Cardiac muscle cell (in vitro differentiated cells and primary cell): ENCODE measurements at regions not wholly inside any gene's neighbourhood (a gene's known extent, or its start where the extent isn't known, plus 50 kb on each side); places are given as distances from the start of the nearest gene placed in this dataset.

Source experiments
- DNase-seq, 2 donors: peaks; one replicate each; pipeline versions ENCODE4 v3.0.0 to v3.0.0-alpha.2; 2010 to 2017; ENCODE audit warnings: low read depth in 1 of 2, low spot score in 1 of 2
- H3K27ac ChIP-seq: fragments of 200-600 bp; sonication (generic); 2 replicates; pipeline ENCODE4 v1.5.1; 2016
- H3K27me3 ChIP-seq: fragments of 200-600 bp; sonication (generic); 2 replicates; pipeline ENCODE4 v1.6.0; 2016; ENCODE audit warnings: control low read depth
- H3K36me3 ChIP-seq: fragments of 200-600 bp; sonication (generic); 2 replicates; pipeline ENCODE4 v1.5.1; 2016; ENCODE audit warnings: control low read depth
- H3K4me1 ChIP-seq: fragments of 200-600 bp; sonication (generic); 2 replicates; pipeline ENCODE4 v1.8.1; 2017; ENCODE audit warnings: low read depth, mild to moderate bottlenecking, mixed run types
- H3K4me3 ChIP-seq: fragments of 200-600 bp; sonication (generic); 2 replicates; pipeline ENCODE4 v1.5.1; 2016; ENCODE audit warnings: mild to moderate bottlenecking
- H3K9me3 ChIP-seq: fragments of 200-600 bp; sonication (generic); 2 replicates; pipeline ENCODE4 v1.5.1; 2017; ENCODE audit warnings: low read depth, mild to moderate bottlenecking, control low read depth
- TF ChIP-seq, protein P1 (sequence below): IDR thresholded peaks from 2 replicates; pipeline ENCODE4 v1.5.1; 2012; ENCODE audit warnings: low read depth, mild to moderate bottlenecking, low read length

DNA sequence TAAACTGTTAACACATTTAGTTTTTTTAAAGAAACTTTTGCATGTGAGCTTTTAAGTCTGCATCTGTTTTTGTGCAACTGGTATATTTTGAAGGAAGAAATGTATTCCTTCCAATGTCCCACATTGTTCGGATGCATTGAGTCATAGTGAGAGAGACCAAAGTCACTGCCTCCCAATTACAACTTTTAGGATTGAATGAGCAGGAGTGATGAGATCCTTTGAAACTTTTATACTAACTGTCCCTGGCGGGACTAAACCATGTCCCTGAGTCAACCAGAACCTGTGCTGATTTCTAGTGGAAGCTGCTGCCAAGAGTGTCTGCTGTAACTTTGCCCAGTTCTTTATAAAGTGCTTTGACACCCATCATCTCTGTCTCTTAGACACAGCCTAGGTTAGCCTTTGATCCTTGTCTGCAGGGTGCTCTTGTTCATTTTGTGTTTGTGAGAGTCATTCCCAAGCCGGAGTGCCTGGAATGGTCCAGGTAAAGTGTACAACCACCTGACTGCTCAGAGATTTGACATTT is 122.7 kb downstream of the ZNF518B start:
- no peaks in the 10 kb centered on the region for H3K36me3 ChIP-seq
- no peaks in the 10 kb centered on the region for H3K4me1 ChIP-seq
- H3K27ac ChIP-seq: no peak overlapping the region
- H3K9me3 ChIP-seq: no peaks in the 10 kb centered on the region
- H3K4me3 ChIP-seq: no peak overlapping the region
- no peak for DNase-seq
- TF ChIP-seq, protein P1, sequence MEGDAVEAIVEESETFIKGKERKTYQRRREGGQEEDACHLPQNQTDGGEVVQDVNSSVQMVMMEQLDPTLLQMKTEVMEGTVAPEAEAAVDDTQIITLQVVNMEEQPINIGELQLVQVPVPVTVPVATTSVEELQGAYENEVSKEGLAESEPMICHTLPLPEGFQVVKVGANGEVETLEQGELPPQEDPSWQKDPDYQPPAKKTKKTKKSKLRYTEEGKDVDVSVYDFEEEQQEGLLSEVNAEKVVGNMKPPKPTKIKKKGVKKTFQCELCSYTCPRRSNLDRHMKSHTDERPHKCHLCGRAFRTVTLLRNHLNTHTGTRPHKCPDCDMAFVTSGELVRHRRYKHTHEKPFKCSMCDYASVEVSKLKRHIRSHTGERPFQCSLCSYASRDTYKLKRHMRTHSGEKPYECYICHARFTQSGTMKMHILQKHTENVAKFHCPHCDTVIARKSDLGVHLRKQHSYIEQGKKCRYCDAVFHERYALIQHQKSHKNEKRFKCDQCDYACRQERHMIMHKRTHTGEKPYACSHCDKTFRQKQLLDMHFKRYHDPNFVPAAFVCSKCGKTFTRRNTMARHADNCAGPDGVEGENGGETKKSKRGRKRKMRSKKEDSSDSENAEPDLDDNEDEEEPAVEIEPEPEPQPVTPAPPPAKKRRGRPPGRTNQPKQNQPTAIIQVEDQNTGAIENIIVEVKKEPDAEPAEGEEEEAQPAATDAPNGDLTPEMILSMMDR: no peak
- H3K27me3 ChIP-seq: no peaks in the 10 kb centered on the region

DNA sequence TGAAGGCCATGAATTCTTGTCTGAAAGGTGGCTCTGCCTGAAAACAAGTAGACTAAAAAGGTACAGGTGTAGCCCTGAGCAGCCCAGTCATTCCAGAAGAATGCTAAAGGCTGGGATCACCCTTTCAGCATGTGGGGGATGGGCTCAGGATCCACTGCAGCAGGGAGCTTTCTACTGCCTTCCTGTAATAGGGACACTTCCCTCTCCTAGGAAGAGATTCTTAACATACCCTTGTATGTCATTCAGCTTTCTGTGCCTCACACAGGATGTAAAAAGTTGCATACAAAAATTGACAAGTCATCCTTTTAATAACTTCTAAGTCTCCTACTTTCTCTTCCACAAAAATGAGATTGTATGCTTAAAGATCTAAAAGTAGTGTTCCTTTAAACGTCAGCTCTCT is 123.3 kb downstream of the ZNF518B start:
- H3K4me1 ChIP-seq: no peaks in the 10 kb centered on the region
- no peak overlapping the region for H3K27ac ChIP-seq
- no peaks in the 10 kb centered on the region for H3K27me3 ChIP-seq
- H3K9me3 ChIP-seq: no peaks in the 10 kb centered on the region
- DNase-seq: no peak
- TF ChIP-seq, protein P1: no peak
- no peaks in the 10 kb centered on the region for H3K36me3 ChIP-seq
- no peak overlapping the region for H3K4me3 ChIP-seq

DNA sequence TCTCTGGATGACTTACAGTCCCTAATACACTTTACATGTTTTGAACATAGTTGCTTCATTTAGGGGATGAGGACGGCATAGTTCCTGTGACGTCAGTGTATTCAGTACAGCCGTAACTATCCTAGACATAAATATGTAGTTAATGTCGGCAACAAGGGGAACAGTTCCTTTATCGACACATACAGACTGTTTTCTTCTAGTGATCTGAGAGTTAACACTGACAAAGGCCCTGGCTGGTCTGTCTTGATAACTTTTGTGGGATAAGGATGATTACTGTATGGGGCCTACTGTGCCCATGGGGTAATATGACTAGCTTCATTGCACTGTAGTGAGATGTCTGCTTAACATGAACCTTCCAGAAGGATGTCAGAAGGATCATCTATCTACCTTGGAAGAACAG is 131.2 kb downstream of the ZNF518B start:
- H3K4me1 ChIP-seq: no peaks in the 10 kb centered on the region
- no peak overlapping the region for H3K4me3 ChIP-seq
- no peak overlapping the region for H3K27ac ChIP-seq
- TF ChIP-seq, protein P1: no peak
- no peaks in the 10 kb centered on the region for H3K27me3 ChIP-seq
- no peak for DNase-seq
- no peaks in the 10 kb centered on the region for H3K36me3 ChIP-seq
- no peaks in the 10 kb centered on the region for H3K9me3 ChIP-seq

DNA sequence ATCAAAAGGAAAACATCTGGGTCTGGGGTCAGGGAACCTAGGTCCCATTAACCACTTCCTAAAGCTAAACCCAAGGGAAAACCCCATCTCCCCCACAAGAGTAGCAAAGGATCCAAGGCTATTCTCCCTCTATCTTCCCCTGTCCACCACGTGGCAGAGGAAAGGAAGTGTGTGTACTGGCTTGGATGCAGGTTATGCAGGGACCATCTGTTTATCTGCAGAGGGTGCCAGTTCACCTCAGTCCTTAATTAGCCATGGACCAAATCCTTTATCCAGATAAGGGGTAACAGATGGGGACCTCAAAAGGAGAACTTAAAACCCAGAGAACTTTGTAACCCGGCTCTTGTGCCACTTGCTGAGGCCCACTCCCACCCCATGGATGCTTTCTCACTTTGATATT is 135.3 kb downstream of the ZNF518B start:
- Histone ChIP-seq H3K4me1 (peaks cover 9% of the 10 kb centered on the region), H3K9me3 (no peaks in the 10 kb centered on the region), H3K27ac (no peak overlapping the region), H3K27me3 (no peaks in the 10 kb centered on the region), H3K36me3 (no peaks in the 10 kb centered on the region), H3K4me3 (no peak overlapping the region)
- TF ChIP-seq, protein P1: no peak
- no peak for DNase-seq

DNA sequence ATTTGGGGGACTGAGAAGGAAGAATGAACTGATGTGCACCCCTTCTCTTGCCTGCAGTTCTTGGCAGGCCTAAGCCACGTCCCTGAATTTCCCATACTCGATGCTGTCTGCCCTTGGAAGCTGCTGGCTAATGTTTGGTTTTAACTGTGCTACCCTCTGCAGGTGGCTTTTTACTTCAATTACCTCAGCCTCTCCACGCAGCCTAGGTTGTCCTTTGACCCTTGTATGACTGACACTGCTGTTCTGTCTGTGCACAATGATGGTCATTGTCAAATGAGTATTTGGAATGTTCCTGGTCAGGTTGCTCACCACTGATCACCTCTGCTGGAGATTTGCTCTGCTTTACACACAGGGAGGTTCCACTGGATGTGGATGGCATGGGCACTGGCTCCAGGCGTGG is 137.1 kb downstream of the ZNF518B start:
- Histone ChIP-seq H3K27ac (no peak overlapping the region), H3K4me3 (no peak overlapping the region), H3K9me3 (no peaks in the 10 kb centered on the region), H3K4me1 (peaks cover 9% of the 10 kb centered on the region), H3K36me3 (no peaks in the 10 kb centered on the region), H3K27me3 (no peaks in the 10 kb centered on the region)
- TF ChIP-seq, protein P1: no peak
- no peak for DNase-seq

DNA sequence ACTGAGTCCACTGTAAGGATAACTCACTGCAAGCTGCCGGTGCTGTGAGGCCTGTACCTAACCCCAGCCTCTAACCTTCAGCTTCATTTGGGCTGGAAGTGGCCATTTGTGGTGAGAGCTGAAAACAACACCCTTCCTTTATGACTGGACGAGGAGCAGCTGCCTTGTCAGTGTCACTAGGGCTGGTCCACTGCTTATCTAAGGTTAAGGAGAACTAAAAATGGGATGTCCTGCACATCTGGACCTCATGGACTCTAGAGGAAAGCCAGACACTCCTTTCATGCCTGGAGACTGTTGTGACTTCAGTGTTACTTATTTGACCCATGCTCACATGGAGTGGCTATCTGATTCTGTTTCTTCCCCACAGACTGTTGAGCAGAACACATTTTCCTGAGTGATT is 139.9 kb downstream of the ZNF518B start:
- H3K36me3 ChIP-seq: no peaks in the 10 kb centered on the region
- peak overlapping the region; percentile 32 for H3K27ac ChIP-seq
- H3K4me3 ChIP-seq: no peak overlapping the region
- no peaks in the 10 kb centered on the region for H3K27me3 ChIP-seq
- peaks cover 9% of the 10 kb centered on the region for H3K4me1 ChIP-seq
- TF ChIP-seq, protein P1: no peak
- DNase-seq: no peak
- H3K9me3 ChIP-seq: no peaks in the 10 kb centered on the region
